ENCODE measurements at regions not wholly inside any gene's neighbourhood (a gene's known extent, or its start where the extent isn't known, plus 50 kb on each side); places are given as distances from the start of the nearest gene placed in this dataset.
"Not testable (repeated sequence)": the region's sequence is repeated elsewhere in the genome, so short reads cannot be mapped to it uniquely, and the experiment has no call there.

DNA sequence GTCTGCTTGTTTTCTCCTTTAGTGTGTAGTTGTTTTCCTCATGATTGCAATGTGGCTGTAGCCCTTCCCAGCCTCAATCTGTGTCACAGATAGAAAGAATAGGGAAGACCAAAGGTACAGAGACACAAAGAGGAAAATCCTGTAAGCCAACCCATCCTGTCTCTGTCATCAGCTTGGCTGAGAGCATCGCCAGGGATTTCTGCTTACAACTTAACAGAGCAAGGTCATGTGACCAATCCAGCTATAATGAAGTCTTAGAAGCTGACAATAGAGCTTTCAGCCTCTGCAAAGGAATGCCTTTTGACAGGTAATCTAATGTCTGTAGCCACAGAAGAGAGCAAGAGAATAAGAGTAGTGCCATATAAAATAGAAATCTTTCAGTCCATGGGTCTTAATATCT lies 1598.0 kb upstream of the AGA start:
- no peak for DNase-seq

DNA sequence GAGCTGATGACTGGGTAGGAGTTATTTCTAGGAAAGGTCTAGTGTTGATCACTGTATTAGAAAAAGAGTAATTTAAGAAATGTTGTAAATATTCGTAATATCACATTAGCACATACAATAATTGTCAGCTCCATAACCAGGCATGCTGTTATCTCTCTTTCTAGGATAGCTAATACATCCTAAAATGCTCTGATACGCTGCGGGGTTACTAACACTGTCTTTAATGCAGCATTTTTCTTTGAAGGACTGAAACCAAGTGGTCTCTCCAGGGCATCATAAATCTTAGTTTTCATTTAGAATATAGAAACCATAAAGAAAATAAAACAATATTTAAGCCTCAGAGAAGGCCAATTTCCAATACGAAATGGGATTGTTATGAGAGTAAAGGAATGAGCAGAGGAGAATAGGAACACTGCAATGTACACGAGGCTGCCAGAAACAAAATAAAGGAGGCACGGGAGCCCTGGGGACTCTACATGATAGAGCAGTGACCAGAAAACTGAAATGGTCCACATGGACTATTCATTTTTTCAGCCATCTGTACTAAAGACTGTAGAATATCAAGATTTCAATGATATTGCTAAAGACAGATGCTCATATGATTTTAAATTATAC lies 1606.7 kb upstream of the AGA start:
- DNase-seq: no peak

DNA sequence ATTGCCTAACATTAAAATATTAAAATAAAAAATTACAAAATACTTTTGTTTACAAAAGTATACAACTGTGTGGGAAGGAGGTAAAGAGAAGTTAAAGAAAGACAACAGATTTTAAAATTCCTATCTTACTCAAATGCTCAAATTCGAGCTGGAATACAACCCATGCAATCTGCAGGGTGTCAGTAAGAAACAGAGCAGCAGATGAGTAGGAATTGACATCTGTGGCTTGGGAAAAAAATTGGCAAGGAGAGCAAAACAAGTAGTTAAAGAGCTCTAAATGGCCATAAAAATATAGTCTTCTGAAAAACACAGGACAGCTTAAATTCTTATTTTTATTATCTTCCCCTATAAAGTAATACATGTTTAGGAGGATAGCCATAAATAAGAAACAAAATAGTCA lies 1609.0 kb upstream of the AGA start:
- no peak for DNase-seq

DNA sequence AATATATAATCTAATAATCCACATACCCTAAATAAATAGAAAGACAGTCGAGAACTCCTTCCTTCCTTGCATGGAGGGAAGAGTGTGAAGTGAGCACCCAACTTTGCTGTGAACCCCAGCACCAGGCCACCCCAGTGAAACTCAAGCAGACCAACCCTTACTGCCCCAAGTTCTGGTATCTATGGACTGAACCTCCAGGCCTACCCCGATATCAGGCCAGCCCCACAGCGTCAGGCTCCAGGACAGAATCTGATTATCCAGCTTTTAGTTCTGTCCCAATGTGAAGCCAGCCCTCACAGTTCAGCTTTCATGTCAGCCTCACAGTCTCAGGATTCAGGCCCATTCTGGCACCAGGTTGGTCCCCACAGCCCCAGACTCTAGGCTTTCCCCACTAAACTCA lies 1617.2 kb upstream of the AGA start:
- DNase-seq: no peak

DNA sequence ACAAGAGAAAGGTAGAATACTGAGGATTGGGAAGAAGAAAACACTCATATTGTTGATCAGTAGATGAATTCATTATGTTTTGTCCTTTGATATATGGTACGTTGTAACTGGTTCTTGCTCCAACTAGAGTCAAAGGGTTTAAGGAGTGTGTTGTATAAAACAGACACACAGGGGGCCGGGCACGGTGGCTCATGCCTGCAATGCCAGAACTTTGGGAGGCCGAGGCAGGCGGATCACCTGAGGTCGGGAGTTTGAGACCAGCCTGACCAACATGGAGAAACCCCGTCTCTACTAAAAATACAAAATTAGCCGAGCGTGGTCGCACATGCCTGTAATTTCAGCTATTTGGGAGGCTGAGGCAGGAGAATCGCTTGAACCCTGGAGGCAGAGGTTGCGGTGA lies 1624.0 kb upstream of the AGA start:
- DNase-seq: not testable (repeated sequence)

DNA sequence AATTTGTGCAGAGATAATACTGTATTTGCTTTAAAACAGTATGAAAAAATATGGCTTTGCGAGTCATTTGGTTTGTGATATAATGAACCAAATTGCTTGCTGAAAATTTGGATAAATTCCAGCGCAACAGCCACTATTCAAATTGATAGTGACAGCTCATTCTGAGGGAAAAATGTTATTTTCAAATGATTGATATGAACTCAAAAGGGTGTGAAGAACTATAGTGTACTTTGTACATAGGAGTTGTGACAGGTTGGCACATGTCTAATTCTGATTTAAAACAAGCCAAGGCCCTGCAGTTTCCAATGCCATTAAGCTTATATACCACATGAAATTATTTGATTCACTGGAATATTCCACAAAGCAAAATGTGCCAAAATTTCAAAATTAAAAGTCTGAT lies 1628.9 kb upstream of the AGA start:
- DNase-seq: no peak

DNA sequence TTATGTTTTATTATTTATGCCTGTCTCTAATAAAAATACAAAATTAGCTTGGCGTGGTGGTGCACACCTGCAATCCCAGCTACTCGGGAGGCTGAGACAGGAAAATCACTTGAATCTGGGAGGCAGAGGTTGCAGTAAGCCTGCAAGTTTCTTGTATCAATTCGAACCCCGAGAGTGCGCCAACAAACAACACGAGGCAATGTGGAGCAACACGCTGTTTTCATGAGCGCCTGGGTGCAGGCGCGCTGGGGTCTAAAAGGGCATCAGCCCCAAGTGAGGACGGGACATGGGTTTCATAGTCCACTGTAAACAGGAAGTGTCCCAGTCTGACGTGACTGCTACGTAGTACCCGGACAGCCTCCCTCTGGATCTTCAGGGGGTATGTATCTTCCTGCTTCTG lies 1634.6 kb upstream of the AGA start:
- DNase-seq: no peak

DNA sequence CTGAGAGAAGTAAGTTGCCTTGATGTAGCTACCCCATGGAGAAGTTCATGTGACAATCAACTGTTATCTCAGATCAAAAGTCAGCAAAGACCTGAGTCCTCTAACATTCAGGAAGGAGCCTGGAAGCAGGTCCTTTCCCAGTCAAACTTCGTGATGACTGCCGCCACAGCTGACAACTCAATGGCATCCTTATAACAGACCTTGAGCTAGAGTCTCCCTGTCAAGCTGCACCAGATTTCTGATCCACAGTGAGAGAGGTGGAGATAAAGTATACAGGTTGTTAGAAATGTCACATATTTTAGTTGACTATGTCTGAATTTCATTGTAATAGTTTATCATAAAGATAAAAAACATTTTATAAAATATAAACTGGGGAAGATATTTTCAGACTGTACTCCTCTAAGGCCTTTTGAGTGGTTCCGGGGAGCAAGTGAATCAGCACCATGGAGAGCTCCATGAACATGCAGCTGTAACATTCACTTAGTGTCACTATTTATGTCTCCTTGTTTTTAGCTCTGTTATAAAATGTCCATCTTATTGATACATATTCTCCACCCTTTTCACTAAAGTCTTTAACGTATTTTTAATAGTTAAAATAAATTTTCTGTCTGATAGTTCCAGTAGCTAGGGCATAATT lies 1653.5 kb upstream of the AGA start:
- DNase-seq: no peak

DNA sequence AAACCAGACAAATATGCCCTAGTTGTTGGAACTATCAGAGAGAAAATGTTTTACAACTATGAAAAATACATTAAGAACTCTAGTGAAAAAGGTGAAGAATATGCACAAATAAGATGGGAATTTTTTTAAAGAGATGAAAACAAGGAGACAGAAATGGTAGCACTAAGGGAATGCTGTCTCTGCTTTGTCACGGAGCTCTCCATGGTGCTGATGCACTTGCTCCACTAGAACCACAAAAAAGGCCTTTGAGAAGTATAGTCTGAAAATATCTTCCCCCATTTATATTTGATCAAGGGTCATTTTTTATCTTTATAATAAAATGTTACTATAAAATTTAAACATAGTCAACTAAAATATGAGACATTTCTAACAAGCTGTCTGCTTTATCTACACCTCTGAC lies 1655.5 kb upstream of the AGA start:
- no peak for DNase-seq

DNA sequence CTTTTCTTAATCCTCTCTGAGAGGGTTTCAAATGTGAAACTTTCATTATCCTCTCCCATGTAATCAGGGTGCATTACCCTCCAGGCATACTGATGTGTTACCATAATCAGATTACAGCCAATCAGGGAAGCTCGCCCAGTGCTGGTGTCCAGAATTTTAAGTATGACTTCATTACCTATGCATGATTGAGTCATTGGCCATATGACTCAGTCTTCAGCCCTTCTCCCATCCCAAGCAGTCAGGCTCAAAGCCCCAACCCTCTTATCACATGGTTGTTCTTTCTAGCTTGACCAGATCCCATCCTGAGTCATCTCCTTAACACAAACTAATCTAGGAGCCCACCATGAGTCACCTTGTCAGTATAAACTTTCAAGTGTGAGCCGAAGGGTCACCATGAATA lies 1668.1 kb upstream of the AGA start:
- DNase-seq: no peak

DNA sequence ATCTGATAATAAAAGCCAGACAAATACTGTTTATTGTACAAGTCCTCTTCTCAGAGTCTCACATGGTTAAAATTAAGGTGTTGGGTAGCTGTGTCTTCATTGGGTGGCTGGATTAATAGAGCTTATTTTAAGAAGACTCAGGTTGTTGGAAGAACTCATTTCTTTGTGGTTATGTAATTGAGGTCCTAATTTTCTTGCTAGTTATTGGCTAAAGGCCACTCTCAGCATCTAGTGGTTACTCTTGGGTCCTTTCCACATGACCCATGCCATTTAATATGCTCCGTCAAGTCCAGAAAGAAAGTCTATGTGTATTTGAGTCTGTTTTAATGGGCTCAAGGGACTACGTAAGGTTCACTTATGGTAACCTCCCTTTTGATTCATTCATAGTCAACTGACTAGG lies 1668.6 kb upstream of the AGA start:
- DNase-seq: no peak

DNA sequence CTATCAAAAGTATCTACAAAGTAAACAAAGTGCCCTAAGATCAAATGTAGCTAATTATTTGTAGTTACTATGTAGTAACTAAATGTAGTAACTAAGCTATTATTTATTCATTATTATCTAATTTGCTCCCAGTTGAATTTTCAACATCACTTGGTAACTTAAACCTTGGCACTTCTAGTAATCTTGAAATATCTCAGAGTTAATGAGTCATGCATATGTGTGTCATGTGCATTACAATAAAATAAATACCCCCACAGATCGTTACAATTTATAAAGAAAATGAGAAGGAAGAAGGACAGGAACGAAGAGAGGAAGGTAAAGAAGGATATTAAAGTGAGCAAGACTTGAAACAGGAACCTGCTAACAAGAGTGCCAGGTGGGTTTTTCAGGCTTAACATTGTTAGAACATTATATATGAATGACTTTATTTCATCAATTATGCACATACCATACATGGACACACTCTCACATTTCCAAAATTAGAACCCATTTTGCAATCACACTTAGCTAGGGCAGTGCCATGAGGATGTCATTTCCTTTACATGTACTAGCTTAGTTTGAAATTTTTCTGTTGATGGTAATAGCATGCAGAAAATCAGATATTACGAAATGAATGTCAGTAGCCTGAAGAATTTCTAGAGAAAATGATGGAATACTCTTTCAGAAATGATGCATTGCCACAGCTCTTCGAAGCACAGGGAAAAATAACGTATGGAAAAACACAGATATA lies 1670.4 kb upstream of the AGA start:
- no peak for DNase-seq

DNA sequence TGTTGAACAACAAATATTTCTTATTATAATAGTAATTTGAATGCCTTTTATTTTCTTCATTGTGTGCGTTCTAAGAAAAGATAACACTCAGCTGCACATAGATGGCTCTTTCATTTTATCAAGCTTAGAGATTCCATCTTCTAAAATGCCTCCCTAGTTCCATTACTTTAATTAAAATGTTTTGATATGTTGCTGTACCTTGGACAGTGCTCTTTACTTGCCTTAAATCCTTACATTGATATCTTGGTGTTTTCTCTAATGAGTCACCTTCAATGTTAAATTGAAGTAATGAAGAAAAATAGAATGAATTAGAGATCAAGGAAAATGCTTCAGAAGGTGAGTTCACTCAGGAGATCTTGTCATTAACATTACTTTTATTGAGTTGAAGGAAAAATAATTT lies 1672.4 kb upstream of the AGA start:
- DNase-seq: no peak

DNA sequence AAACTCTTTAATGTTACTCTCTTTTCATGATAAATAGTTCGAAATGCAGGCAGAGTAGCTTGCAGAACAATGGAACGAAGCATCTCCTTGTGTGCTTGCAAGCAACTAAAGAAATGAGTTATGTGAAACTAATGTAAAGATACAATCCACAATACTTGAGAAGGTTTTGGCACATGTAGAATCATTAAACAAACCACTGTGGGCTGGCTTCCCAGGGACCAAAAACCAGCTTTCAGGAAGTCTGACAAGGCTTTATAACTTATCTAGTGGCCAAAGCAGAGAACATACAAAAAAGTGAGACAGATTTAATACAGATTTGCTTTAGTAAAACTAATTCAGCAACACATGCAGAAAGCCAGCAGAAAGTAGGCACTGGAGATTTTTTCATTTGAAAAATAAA lies 1673.8 kb upstream of the AGA start:
- DNase-seq: no peak

DNA sequence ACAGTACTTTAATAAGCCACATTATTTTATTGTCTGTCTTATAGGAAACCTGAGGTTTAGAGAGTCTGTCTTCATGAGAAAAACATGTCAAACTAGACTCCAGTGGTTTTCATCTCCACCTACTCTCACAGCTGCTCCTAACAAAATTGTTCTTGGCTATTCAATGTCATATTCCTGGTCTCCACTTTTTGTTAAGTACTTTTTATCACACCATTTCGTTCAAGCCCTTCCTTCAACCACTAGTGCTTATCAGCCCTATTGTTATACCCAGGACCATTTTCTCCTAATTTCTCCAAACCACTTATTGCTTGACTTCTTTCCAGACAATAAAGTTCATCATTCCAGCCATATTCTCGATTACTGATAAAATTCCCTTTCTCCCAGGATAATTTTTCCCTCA lies 1674.3 kb upstream of the AGA start:
- DNase-seq: no peak

DNA sequence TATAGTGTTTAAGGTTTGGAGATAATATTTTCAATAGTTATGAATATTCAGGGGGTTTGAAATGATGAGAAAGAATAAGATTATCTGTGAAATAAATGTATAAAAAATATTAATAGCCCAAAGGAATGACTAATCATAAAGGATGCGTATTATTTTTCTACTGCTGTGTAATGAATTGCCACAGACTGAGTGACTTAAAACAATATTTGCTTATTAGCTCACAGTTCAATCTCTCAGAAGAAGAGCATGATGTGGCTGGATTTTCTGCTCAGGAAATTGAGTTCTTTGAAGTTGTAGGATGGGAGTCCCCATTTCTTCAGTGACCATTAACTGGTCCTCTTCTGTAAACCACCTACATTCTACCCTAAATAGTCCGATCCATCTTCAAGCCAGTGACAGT lies 1680.8 kb upstream of the AGA start:
- DNase-seq: no peak

DNA sequence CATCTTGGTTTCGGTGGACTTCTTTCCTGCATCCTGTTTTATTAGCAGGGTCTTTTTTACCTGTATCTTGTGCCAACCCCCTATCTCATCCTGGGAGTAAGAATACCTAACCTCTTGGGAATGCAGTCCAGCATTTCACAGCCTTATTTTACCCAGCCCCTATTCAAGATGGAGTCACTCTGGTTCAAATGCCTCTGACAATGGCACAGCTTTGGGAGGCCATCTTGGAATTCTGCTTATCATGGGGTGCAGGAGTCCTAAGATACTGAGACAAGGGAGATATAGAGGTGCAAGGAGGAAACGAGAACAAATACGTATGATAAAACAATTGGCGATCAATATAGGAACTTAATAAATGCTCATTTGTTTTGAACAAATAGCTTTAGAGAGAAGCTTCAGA lies 1682.2 kb upstream of the AGA start:
- DNase-seq: no peak

DNA sequence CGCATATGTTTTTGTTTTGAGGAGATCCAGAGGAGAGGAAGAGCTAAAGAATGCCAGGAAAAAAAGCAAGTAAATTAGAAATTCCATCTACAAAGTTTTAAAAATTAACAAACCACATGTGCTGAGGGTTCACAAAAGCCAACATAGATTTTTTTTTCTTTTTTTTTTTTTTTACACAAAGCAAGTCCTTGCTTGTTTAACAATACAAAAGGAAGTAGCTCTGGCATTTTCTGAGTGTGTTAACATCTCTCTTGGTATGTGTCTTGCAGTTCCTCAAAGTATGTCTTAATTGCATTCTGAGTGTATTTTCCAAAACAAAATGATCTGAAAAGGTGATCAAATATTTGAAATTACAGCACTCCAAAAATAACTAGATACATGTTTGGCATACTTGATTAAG lies 1682.7 kb upstream of the AGA start:
- DNase-seq: no peak

DNA sequence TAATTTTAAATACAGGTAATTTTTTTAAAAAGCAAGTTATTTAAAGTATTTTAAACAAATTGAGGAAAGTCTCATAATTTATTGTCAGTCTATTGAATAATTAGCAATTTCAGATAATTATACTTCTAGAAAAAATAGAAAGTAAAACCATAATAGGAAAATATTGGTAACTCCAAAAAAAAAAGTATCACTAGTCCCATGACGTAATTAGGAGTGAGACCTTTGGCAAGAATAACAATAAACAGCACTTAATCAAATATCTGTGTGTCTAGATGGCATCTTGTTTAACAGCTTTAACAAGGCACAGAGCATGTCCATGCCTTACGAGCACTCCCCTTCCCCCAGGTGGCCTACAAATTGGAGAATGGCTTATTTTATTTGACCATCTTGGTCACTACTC lies 1683.6 kb upstream of the AGA start:
- no peak for DNase-seq

DNA sequence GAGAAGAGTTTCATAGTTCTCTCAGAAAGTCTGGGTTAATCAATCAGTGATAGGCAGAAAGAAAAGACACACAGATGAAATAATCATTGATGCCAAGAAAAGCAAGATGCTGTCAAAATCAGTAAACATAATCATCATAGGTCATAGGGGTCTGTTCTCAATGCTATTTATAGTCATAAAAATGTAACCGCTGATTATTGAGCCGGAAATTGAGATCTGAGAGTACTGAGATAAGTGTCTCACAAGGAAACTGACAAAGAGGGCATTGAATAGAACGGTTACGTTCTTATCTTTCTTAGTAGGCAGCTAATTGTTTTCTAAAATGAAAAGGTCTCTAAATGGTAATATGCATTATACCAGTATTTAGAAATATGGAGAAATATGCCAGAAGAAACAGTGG lies 1686.1 kb upstream of the AGA start:
- no peak for DNase-seq

DNA sequence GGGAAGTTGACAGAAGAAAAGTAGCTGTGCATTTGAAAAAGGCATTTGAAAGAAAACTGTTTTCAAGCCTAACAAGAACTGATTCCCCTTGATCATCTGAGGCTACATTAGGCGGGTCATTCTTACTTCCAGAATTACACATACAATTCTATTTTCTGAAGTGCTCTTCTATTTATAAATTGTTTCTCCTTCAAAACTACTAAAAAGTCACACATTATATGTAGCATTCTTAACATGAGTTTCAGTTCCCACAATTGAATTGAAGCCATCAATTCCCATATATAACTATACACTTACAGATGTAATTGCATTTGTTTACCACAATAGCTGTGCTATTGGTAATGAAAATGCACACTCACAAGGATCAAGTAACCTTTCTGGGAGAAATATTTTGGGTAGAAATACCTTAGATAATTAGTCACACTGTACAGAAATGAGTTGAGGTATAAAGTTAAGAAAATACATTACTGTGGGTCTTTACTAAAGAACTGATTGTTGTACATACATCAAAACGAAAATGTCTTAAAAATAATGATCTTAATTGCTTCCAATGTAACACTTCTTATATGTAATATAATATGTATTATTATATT lies 1688.0 kb upstream of the AGA start:
- DNase-seq: no peak

DNA sequence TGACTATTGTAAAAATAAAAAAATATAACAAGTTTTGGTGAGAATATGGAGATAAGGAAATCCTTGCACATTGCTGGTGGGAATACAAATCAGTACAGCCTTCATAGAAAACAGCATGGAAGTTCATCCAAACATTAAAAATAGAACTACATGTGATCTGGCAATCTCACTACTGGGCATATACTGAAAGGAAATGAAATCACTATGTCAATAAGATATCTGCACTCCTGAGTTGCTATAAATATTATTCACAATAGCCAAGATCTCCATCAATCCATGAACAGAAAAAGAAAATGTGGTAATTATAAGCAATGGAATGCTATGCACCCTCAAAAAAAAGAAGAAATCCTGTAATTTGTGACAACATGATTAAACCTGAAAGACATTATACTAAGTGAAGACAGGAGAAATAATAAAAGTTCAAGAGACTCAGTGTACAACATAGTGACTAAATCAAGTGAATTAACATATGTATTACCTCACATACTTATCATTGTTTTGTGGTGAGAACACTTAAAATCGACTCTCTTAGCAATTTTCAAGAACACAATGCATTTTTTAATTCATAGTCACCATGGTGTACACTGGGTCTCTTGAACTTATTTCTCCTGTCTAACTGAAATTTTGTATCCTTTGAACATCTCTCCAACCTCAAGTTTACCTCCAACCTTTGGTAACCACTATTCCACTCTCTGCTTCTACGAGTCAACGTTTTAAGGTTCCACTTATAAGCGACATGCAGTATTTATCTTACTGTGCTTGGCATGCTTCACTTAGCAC lies 1703.7 kb upstream of the AGA start:
- DNase-seq: no peak

DNA sequence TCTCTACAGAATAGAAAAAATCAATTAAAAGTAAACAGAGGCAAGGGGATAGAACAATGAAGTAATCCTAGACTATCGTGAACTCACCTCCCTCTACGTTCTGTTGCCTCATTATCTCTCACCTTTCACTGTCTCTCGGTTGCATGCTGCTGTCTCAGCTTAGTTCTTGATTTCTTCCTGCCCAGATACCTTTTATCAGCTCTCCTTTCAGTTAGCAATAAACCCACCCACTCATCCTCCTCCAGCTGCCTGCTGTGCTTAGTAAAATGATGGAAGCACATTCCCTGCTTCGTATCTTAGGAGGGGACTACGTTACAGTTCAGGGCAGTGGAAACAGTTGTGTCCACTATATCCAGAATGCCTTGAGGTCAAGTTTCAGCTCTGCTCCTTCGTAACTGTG lies 1709.5 kb upstream of the AGA start:
- no peak for DNase-seq
